ENCODE measurements at regions not wholly inside any gene's neighbourhood (a gene's known extent, or its start where the extent isn't known, plus 50 kb on each side); places are given as distances from the start of the nearest gene placed in this dataset.

GRCh38 chr7:42552227-42552626 is 315.2 kb upstream of the GLI3 start:
- H3K27ac ChIP-seq, result no peak overlapping the region
- no peak overlapping the region for H3K9ac ChIP-seq (ENCODE audit: low read depth in 2 of 2, low read length in 2 of 2)
- DNase-seq, result no peak
- H3K27me3 ChIP-seq, result no peaks in the 10 kb centered on the region
- TF ChIP-seq, protein P1, sequence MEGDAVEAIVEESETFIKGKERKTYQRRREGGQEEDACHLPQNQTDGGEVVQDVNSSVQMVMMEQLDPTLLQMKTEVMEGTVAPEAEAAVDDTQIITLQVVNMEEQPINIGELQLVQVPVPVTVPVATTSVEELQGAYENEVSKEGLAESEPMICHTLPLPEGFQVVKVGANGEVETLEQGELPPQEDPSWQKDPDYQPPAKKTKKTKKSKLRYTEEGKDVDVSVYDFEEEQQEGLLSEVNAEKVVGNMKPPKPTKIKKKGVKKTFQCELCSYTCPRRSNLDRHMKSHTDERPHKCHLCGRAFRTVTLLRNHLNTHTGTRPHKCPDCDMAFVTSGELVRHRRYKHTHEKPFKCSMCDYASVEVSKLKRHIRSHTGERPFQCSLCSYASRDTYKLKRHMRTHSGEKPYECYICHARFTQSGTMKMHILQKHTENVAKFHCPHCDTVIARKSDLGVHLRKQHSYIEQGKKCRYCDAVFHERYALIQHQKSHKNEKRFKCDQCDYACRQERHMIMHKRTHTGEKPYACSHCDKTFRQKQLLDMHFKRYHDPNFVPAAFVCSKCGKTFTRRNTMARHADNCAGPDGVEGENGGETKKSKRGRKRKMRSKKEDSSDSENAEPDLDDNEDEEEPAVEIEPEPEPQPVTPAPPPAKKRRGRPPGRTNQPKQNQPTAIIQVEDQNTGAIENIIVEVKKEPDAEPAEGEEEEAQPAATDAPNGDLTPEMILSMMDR (IDR thresholded peaks at IDR 0.05), result no peak
- no peaks in the 10 kb centered on the region for H3K9me3 ChIP-seq
- intact Hi-C loops (cut with DNase I), result no loop called here
- no peaks in the 10 kb centered on the region for H3K36me3 ChIP-seq
- no peaks in the 10 kb centered on the region for H3K4me1 ChIP-seq
- H3K4me3 ChIP-seq, result no peak overlapping the region

DNA sequence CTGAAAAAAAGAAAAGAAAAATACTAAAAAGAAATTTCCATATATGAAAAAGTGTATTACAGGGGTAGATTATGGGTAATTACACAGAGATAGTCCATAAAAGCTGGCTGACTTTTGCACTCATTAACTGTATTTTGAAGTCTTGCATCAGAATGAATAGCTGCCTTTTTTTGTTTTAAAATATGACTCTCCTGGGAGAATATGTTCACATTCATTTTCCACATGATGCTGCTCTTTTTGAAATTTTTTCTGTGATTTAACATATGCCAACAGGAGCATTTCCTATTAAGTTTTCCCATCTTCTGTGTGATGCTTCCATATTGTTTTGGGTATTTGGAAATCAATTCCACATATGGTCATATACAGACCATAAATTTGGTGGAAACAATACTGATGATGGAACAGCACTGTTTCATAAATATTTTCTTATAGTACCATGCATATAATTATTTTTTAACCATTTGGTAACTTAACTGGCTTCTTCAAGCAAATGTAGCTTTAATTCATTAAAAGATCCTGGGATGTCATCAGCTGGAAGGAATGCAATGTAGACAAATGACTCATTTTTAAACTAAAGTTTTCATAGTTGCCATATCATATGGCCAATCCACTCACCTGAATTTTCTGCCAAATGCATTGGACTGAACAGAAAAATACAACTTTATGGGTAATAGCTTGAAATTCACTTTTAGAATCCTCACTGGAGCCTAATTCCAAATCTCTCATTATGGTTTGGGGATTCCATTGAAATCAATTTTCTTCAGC is 313.9 kb upstream of the GLI3 start:
- Histone ChIP-seq H3K27me3 (no peaks in the 10 kb centered on the region), H3K36me3 (no peaks in the 10 kb centered on the region), H3K4me1 (no peaks in the 10 kb centered on the region), H3K27ac (no peak overlapping the region), H3K9ac (ENCODE audit: low read depth in 2 of 2, low read length in 2 of 2) (no peak overlapping the region), H3K9me3 (no peaks in the 10 kb centered on the region), H3K4me3 (no peak overlapping the region)
- intact Hi-C loops (cut with DNase I), result no loop called here
- no peak for DNase-seq
- TF ChIP-seq, protein P1 (IDR thresholded peaks at IDR 0.05), result no peak

- no peak overlapping the region for H3K4me3 ChIP-seq
- no peak overlapping the region for H3K27ac ChIP-seq
- H3K27me3 ChIP-seq, result no peaks in the 10 kb centered on the region
- TF ChIP-seq, protein P1 (IDR thresholded peaks at IDR 0.05), result no peak
- no peaks in the 10 kb centered on the region for H3K9me3 ChIP-seq
- no peaks in the 10 kb centered on the region for H3K36me3 ChIP-seq
- no peaks in the 10 kb centered on the region for H3K4me1 ChIP-seq
- no peak for DNase-seq
- intact Hi-C loops (cut with DNase I), result no loop called here
- H3K9ac ChIP-seq (ENCODE audit: low read depth in 2 of 2, low read length in 2 of 2), result no peak overlapping the region
Observed at GRCh38 chr7:42549866-42550485, 313.0 kb upstream of the GLI3 start.

DNA sequence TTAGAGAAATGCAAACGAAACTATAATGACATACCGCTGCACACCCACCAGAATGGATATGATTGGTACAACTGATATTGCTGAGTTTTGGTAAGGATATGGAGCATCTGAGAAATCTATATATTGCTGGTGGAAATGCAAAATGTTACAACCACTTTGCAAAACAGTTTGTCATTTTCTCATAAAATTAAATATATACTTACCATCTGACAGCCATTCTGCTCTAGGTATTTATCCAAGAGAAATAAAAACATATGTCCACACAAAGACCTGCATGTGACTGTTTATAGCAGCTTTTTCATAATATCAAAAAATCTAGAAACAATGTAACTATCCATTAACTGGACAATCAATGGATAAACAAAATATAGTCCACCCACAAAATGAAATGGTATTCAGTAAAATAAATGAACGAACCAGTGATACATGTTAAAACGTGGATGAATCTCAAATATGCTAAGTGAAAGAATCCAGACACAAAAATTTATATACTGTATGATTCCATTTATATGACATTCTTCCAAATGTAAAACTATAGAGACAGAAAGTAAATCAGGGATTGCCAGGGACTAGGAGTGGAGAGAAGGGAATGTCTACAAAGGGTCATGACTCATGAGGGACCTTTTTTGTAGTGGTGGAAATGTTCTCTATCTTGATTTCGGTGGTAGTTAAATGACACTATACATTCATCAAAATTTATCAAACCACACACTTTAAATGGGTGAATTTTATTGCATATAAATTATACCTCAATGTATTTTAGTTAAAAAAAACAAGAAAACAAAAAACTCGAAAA is 312.0 kb upstream of the GLI3 start:
- H3K9ac ChIP-seq (ENCODE audit: low read depth in 2 of 2, low read length in 2 of 2), result no peak overlapping the region
- no peaks in the 10 kb centered on the region for H3K27me3 ChIP-seq
- TF ChIP-seq, protein P1 (IDR thresholded peaks at IDR 0.05), result no peak
- no peaks in the 10 kb centered on the region for H3K9me3 ChIP-seq
- H3K36me3 ChIP-seq, result no peaks in the 10 kb centered on the region
- intact Hi-C loops (cut with DNase I), result no loop called here
- H3K4me3 ChIP-seq, result no peak overlapping the region
- H3K27ac ChIP-seq, result no peak overlapping the region
- H3K4me1 ChIP-seq, result no peaks in the 10 kb centered on the region
- no peak for DNase-seq

DNA sequence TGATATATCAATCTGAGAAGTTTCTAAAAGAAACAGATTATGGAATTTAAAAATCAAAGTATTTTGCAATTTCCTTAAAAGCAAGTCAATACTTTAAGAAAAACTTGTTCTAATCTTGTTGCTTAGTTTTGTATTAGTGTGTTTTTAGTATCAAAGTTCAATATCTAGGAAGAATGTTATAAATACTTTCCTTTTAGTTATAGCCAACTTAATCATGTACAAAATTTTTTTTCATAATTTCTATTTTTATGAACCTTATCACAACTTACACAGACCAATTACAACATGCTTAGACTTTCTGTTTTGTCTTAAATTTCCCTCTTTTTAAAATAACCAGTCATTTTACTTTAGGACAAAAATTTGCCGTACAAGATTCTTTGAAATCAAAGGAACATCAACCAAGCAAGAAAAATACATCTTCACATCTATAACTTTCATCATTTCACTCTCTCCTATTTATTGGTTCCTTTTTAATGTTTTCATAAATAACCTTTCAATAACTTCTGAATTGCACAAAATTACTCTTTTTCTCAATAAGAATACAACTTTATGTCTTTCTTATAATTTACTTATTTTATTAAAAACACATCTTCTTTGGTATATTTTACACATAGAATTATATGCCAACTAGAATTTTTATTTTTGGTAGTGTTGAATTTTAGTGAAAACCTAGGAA is 308.2 kb upstream of the GLI3 start:
- no peak overlapping the region for H3K27ac ChIP-seq
- no peak overlapping the region for H3K9ac ChIP-seq (ENCODE audit: low read depth in 2 of 2, low read length in 2 of 2)

More for the DNA sequence above, 308.2 kb upstream of the GLI3 start:
- H3K4me3 ChIP-seq, result no peak overlapping the region
- no peak for DNase-seq
- H3K4me1 ChIP-seq, result no peaks in the 10 kb centered on the region
- intact Hi-C loops (cut with DNase I), result no loop called here
- no peaks in the 10 kb centered on the region for H3K9me3 ChIP-seq
- H3K27me3 ChIP-seq, result no peaks in the 10 kb centered on the region
- H3K36me3 ChIP-seq, result no peaks in the 10 kb centered on the region
- TF ChIP-seq, protein P1 (IDR thresholded peaks at IDR 0.05), result no peak

All from colonic mucosa (tissue), 4 donors.